ENCODE measurements at regions not wholly inside any gene's neighbourhood (a gene's known extent, or its start where the extent isn't known, plus 50 kb on each side); places are given as distances from the start of the nearest gene placed in this dataset.

DNA sequence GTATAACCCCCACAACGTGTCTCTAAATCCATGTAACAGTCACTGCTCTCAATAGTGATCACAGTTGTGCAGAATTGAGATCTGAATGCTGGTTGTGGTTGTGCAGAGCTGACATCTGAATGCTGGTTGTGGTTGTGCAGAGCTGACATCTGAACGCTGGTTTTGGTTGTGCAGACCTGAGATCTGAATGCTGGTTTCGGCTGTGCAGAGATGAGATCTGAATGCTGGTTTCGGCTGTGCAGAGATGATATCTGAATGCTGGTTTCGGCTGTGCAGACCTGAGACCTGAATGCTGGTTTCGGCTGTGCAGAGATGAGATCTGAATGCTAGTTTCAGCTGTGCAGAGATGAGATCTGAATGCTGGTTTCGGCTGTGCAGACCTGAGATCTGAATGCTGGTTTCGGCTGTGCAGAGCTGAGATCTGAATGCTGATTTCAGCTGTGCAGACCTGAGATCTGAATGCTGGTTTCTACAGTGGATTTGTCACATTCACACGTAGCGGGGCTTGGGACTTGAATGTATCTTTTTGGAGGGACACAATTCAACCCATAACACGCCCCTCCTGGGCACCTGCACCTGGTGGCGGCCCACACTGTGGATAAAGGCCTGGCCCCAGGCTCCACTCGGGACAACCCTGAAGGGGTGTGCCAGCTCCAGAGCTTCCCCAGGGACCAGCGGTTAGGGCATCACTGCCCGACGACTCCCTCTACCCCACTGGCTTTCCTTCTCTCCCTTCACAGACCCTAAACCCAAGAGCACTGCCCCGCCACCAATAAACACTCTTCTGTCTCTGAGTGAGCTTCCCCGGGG, 51.1 kb upstream of the SLC66A3 start:
- H3K36me3 ChIP-seq (ENCODE audit: control insufficient read depth, low read length): no peaks in the 10 kb centered on the region
- no peak overlapping the region for H3K4me2 ChIP-seq (ENCODE audit: low read length)
- no peak overlapping the region for H3K4me3 ChIP-seq (ENCODE audit: low read length)
- no peaks in the 10 kb centered on the region for H3K27me3 ChIP-seq (ENCODE audit: control insufficient read depth, low read length)
- no peaks in the 10 kb centered on the region for H3K79me2 ChIP-seq (ENCODE audit: control insufficient read depth, low read length)
- H3F3A ChIP-seq (ENCODE audit: control insufficient read depth, insufficient read depth): no peaks in the 10 kb centered on the region
- H3K27ac ChIP-seq (ENCODE audit: low read depth, low read length): no peak overlapping the region
- no peaks in the 10 kb centered on the region for H4K20me1 ChIP-seq (ENCODE audit: control insufficient read depth, insufficient read depth, low read depth, low read length)
- no peaks in the 10 kb centered on the region for H3K9me2 ChIP-seq (replicated peaks; ENCODE audit: control insufficient read depth, low read length)
- no peak for TF ChIP-seq EZH2phosphoT487 (IDR thresholded peaks at IDR 0.05; ENCODE audit: borderline replicate concordance, low read length)
- TF ChIP-seq, protein P1, sequence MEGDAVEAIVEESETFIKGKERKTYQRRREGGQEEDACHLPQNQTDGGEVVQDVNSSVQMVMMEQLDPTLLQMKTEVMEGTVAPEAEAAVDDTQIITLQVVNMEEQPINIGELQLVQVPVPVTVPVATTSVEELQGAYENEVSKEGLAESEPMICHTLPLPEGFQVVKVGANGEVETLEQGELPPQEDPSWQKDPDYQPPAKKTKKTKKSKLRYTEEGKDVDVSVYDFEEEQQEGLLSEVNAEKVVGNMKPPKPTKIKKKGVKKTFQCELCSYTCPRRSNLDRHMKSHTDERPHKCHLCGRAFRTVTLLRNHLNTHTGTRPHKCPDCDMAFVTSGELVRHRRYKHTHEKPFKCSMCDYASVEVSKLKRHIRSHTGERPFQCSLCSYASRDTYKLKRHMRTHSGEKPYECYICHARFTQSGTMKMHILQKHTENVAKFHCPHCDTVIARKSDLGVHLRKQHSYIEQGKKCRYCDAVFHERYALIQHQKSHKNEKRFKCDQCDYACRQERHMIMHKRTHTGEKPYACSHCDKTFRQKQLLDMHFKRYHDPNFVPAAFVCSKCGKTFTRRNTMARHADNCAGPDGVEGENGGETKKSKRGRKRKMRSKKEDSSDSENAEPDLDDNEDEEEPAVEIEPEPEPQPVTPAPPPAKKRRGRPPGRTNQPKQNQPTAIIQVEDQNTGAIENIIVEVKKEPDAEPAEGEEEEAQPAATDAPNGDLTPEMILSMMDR (IDR thresholded peaks at IDR 0.05; ENCODE audit: low read depth, low read length, poor library complexity, severe bottlenecking): no peak
- H3K4me1 ChIP-seq (ENCODE audit: control insufficient read depth, low read length): no peaks in the 10 kb centered on the region
- no peaks in the 10 kb centered on the region for H3K9me3 ChIP-seq (ENCODE audit: control insufficient read depth, insufficient read depth, low read length)

DNA sequence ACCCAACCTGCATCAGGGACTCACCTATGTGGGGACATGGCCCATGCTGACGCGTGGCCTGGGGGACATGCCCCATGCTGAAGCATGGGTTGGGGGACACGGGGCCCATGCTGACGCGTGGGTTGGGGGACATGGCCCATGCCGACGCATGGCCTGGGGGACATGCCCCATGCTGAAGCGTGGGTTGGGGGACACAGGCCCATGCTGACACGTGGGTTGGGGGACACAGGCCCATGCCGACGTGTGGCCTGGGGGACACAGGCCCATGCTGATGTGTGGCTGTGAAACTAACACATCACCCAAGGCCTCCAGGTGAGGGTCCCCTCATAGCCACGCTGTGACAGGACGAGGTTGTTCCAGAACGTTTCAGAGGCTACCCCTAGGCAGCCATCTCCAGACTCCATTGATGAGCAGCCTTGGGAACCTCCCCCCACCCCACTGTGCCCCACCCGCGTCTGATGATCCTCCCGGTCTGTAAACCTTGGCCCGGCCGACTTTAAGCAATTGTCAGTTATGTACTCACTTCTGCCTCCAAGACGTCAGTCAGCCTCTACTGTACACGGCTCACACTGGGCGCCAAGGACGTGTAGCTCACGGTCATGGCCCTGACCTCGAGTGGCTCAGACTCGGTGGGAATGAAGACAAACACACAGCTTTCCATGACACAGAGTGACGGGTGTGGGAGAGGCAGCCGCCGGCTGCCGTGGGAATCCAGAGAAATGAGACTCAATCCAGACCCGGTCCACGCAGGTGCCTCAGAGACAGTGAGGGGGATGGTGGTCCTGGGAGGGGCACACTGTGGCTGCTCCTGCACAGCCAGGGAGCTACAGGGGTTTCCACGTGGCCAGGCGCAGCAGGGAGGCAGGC, 50.2 kb upstream of the SLC66A3 start:
- Histone ChIP-seq H3K9me3 (ENCODE audit: control insufficient read depth, insufficient read depth, low read length) (no peaks in the 10 kb centered on the region), H3K9me2 (replicated peaks; ENCODE audit: control insufficient read depth, low read length) (no peaks in the 10 kb centered on the region), H3K4me1 (ENCODE audit: control insufficient read depth, low read length) (no peaks in the 10 kb centered on the region), H3K27me3 (ENCODE audit: control insufficient read depth, low read length) (no peaks in the 10 kb centered on the region), H3F3A (ENCODE audit: control insufficient read depth, insufficient read depth) (no peaks in the 10 kb centered on the region), H3K36me3 (ENCODE audit: control insufficient read depth, low read length) (no peaks in the 10 kb centered on the region), H3K79me2 (ENCODE audit: control insufficient read depth, low read length) (no peaks in the 10 kb centered on the region), H3K4me2 (ENCODE audit: low read length) (no peak overlapping the region), H4K20me1 (ENCODE audit: control insufficient read depth, insufficient read depth, low read depth, low read length) (no peaks in the 10 kb centered on the region), H3K27ac (ENCODE audit: low read depth, low read length) (no peak overlapping the region), H3K4me3 (ENCODE audit: low read length) (no peak overlapping the region)
- TF ChIP-seq, protein P1 (IDR thresholded peaks at IDR 0.05; ENCODE audit: low read depth, low read length, poor library complexity, severe bottlenecking): no peak
- no peak for TF ChIP-seq EZH2phosphoT487 (IDR thresholded peaks at IDR 0.05; ENCODE audit: borderline replicate concordance, low read length)
